Osteocyte (in vitro differentiated cells): ENCODE measurements at regions not wholly inside any gene's neighbourhood (a gene's known extent, or its start where the extent isn't known, plus 50 kb on each side); places are given as distances from the start of the nearest gene placed in this dataset.

Experiments
- DNase-seq: peaks from one replicate; pipeline ENCODE4 v3.0.0; 2021; ENCODE audit warnings: mixed read lengths; ENCODE audit not compliant: unreplicated experiment; ENCODE audit errors: extremely low spot score
- H3K27ac Mint-ChIP-seq: one replicate; pipeline ENCODE4 v1.8.0; 2021; ENCODE audit warnings: mild to moderate bottlenecking, mixed read lengths; ENCODE audit not compliant: unreplicated experiment
- H3K27me3 Mint-ChIP-seq: one replicate; pipeline ENCODE4 v1.8.0; 2021; ENCODE audit warnings: mixed read lengths; ENCODE audit not compliant: unreplicated experiment
- H3K36me3 Mint-ChIP-seq: one replicate; pipeline ENCODE4 v1.8.0; 2021; ENCODE audit warnings: mixed read lengths; ENCODE audit not compliant: unreplicated experiment
- H3K4me1 Mint-ChIP-seq: one replicate; pipeline ENCODE4 v1.8.0; 2021; ENCODE audit warnings: mixed read lengths; ENCODE audit not compliant: unreplicated experiment
- H3K4me3 Mint-ChIP-seq: one replicate; pipeline ENCODE4 v1.8.0; 2021; ENCODE audit warnings: mild to moderate bottlenecking, moderate library complexity, mixed read lengths; ENCODE audit not compliant: unreplicated experiment
- H3K9me3 Mint-ChIP-seq: one replicate; pipeline ENCODE4 v1.8.0; 2021; ENCODE audit warnings: mixed read lengths; ENCODE audit not compliant: unreplicated experiment
- TF ChIP-seq, protein P1 (sequence below): fragments of 200-600 bp; sonication (generic); IDR thresholded peaks from 2 replicates; pipeline ENCODE4 v1.5.0; 2021; ENCODE audit warnings: antibody characterized with exemption, mild to moderate bottlenecking, moderate library complexity

DNA sequence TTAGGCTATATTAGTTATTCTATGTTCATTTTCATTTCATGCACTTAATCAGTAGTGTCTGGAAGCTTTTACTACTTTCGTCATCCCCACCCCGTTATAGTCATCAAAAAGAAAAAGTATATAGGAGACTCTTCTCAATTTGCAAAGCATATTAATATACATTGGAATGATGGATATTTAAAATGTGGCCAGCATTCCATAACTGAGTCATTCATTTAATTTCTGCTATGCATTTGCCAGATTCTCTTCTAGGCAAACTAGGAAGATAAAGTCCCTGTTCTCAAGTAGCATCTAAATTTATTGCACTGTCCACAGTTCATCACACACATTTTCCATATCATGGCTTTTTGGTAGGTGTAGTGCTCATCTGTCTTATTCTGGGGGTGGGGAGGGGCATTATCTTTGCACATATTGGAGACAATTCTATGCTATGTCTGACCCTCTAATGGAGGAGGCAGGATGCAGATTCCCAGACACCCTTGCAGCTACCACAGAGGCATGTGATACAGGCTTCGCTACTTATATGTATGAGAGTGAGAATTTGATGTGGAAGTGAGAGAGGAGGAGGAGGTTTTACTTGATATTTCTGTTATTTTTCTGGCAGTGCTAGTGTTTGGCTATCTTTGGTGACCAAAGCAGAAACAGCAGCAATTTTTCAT lies 125.8 kb downstream of the CTH start:
- no peaks in the 10 kb centered on the region for H3K36me3 Mint-ChIP-seq

DNA sequence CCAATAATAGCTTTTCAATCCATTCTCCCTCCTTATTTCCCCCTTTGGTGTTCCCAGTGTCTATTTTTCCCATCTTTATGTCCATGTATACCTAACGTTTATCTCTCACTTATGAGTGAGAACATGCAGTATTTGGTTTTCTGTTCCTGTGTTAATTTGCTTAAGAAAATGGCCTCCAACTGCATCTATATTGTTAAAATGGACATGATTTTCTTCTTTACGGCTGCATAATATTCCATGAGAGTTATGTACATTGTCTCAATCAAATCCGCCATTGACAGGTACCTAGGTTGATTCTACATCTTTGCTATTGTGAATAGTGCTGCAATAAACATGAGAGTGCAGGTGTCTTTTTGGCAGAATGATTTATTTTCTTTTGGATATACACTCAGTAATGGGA lies 126.7 kb downstream of the CTH start:
- Mint-ChIP-seq H3K27me3 (peaks cover 39% of the 10 kb centered on the region), H3K36me3 (no peaks in the 10 kb centered on the region), H3K27ac (no peak overlapping the region), H3K4me1 (no peaks in the 10 kb centered on the region), H3K9me3 (no peaks in the 10 kb centered on the region), H3K4me3 (no peak overlapping the region)
- no peak for DNase-seq
- TF ChIP-seq, protein P1, sequence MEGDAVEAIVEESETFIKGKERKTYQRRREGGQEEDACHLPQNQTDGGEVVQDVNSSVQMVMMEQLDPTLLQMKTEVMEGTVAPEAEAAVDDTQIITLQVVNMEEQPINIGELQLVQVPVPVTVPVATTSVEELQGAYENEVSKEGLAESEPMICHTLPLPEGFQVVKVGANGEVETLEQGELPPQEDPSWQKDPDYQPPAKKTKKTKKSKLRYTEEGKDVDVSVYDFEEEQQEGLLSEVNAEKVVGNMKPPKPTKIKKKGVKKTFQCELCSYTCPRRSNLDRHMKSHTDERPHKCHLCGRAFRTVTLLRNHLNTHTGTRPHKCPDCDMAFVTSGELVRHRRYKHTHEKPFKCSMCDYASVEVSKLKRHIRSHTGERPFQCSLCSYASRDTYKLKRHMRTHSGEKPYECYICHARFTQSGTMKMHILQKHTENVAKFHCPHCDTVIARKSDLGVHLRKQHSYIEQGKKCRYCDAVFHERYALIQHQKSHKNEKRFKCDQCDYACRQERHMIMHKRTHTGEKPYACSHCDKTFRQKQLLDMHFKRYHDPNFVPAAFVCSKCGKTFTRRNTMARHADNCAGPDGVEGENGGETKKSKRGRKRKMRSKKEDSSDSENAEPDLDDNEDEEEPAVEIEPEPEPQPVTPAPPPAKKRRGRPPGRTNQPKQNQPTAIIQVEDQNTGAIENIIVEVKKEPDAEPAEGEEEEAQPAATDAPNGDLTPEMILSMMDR, result no peak

More for the DNA sequence above, 125.8 kb downstream of the CTH start:
- H3K9me3 Mint-ChIP-seq, result no peaks in the 10 kb centered on the region
- DNase-seq, result no peak
- TF ChIP-seq, protein P1, result no peak
- H3K4me3 Mint-ChIP-seq, result no peak overlapping the region
- H3K4me1 Mint-ChIP-seq, result no peaks in the 10 kb centered on the region
- H3K27ac Mint-ChIP-seq, result no peak overlapping the region
- peaks cover 38% of the 10 kb centered on the region for H3K27me3 Mint-ChIP-seq

DNA sequence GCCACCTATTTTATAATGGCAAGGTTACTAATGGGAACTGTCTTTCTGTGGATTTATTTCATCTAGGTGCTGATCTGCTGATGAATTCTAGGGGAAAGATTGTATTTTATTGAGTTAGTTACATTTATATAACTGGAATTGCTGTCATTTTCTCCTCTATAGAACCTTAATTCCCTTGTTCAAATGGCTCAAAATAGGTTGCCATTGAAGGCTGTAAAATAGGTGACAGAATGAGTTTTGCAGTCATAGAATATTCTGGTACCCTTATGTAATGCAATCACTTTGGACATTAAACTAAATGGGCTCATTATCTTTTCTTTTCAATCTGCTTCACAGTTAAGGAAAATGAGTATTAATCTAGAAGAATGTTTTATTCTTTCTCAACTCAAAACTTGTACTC lies 131.0 kb downstream of the CTH start:
- TF ChIP-seq, protein P1, result no peak
- Mint-ChIP-seq H3K27ac (no peak overlapping the region), H3K36me3 (no peaks in the 10 kb centered on the region), H3K27me3 (peaks cover 17% of the 10 kb centered on the region), H3K9me3 (no peaks in the 10 kb centered on the region), H3K4me3 (no peak overlapping the region), H3K4me1 (no peaks in the 10 kb centered on the region)
- no peak for DNase-seq

DNA sequence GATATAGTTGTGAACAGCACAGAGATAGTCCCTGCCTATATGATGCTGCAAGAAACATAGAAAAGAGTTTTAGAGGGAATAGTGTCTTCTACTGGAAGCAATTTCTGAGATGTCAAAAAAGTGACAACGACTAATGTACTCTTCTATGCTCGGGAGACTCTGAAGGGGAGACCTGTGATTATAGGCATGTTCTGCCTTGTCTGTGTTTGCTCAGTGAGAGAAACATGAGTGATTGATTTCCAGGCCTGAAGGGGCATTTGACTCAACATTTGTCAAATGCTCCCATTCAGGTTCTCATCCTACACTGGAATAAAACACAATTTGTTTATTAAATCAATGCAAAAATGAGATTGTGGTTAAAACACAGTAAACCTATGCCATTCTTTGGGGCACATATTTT lies 131.8 kb downstream of the CTH start:
- H3K4me3 Mint-ChIP-seq, result no peak overlapping the region
- DNase-seq, result no peak
- peaks cover 14% of the 10 kb centered on the region for H3K27me3 Mint-ChIP-seq
- no peak overlapping the region for H3K27ac Mint-ChIP-seq
- TF ChIP-seq, protein P1, result no peak
- H3K4me1 Mint-ChIP-seq, result no peaks in the 10 kb centered on the region
- H3K9me3 Mint-ChIP-seq, result no peaks in the 10 kb centered on the region
- H3K36me3 Mint-ChIP-seq, result no peaks in the 10 kb centered on the region

DNA sequence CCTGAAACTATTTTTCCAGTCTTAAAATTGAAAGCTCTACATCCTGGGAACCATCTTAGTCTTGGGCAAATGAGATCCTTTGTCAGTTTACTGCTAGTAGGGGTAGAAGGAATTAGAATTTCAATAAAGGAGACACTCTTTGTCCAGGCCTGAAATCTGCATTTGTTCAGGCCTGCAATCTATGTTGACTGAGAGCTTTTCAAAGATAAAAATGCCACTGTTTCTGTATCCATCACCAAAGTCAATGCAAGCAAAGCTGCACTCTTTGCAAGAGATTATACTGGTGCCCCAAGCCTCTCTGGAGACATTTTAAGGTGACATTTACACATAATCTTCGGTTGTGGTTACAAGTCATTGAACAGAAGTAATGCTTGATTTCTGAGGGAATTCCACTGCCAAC lies 135.7 kb downstream of the CTH start:
- Mint-ChIP-seq H3K36me3 (no peaks in the 10 kb centered on the region), H3K9me3 (no peaks in the 10 kb centered on the region), H3K27me3 (peaks cover 17% of the 10 kb centered on the region), H3K27ac (no peak overlapping the region), H3K4me3 (no peak overlapping the region), H3K4me1 (no peaks in the 10 kb centered on the region)
- TF ChIP-seq, protein P1, result no peak
- DNase-seq, result no peak
